ENCODE measurements at regions not wholly inside any gene's neighbourhood (a gene's known extent, or its start where the extent isn't known, plus 50 kb on each side); places are given as distances from the start of the nearest gene placed in this dataset.

GRCh38 chr18:24561369-24561965 is 101.0 kb downstream of the HRH4 start:
- DNase-seq (ENCODE audit: low read depth) = no peak

GRCh38 chr18:24567199-24567598 is 106.8 kb downstream of the HRH4 start:
- DNase-seq (ENCODE audit: low read depth) = peak; percentile 94

GRCh38 chr18:24570716-24571115 is 110.3 kb downstream of the HRH4 start:
- no peak for DNase-seq (ENCODE audit: low read depth)

- DNase-seq (ENCODE audit: low read depth) = no peak
Measured at GRCh38 chr18:24582771-24583170, 122.3 kb downstream of the HRH4 start.

- DNase-seq (ENCODE audit: low read depth) = no peak
Measured at GRCh38 chr18:24584205-24584604, 123.8 kb downstream of the HRH4 start.

- DNase-seq (ENCODE audit: low read depth) = no peak
Measured at GRCh38 chr18:24584813-24585212, 124.4 kb downstream of the HRH4 start.

- DNase-seq (ENCODE audit: low read depth) = no peak
Measured at GRCh38 chr18:24585996-24586566, 125.6 kb downstream of the HRH4 start.

- DNase-seq (ENCODE audit: low read depth) = peak; percentile 11
Measured at GRCh38 chr18:24586662-24587360, 126.4 kb downstream of the HRH4 start.

- no peak for DNase-seq (ENCODE audit: low read depth)
Measured at GRCh38 chr18:24588440-24588839, 128.0 kb downstream of the HRH4 start.

- no peak for DNase-seq (ENCODE audit: low read depth)
Measured at GRCh38 chr18:24590946-24591345, 130.5 kb downstream of the HRH4 start.

- no peak for DNase-seq (ENCODE audit: low read depth)
Measured at GRCh38 chr18:24593401-24593800, 133.0 kb downstream of the HRH4 start.

GRCh38 chr18:24593886-24594285 is 133.4 kb downstream of the HRH4 start:
- DNase-seq (ENCODE audit: low read depth) = no peak

GRCh38 chr18:24595561-24596031 is 135.2 kb downstream of the HRH4 start:
- DNase-seq (ENCODE audit: low read depth) = no peak

- DNase-seq (ENCODE audit: low read depth) = peak; percentile 48
Measured at GRCh38 chr18:24600076-24600654, 139.7 kb downstream of the HRH4 start.

GRCh38 chr18:24601585-24601984 is 141.1 kb downstream of the HRH4 start:
- no peak for DNase-seq (ENCODE audit: low read depth)

- no peak for DNase-seq (ENCODE audit: low read depth)
Measured at GRCh38 chr18:24602201-24602600, 141.8 kb downstream of the HRH4 start.

GRCh38 chr18:24603151-24603550 is 142.7 kb downstream of the HRH4 start:
- DNase-seq (ENCODE audit: low read depth) = no peak

GRCh38 chr18:24605444-24605843 is 145.0 kb downstream of the HRH4 start:
- DNase-seq (ENCODE audit: low read depth) = no peak

- no peak for DNase-seq (ENCODE audit: low read depth)
Measured at GRCh38 chr18:24609254-24609653, 148.8 kb downstream of the HRH4 start.

- DNase-seq (ENCODE audit: low read depth) = no peak
Measured at GRCh38 chr18:24611075-24611474, 150.6 kb downstream of the HRH4 start.

GRCh38 chr18:24613896-24614640 is 153.6 kb downstream of the HRH4 start:
- DNase-seq (ENCODE audit: low read depth) = no peak

- DNase-seq (ENCODE audit: low read depth) = no peak
Measured at GRCh38 chr18:24616653-24617052, 156.2 kb downstream of the HRH4 start.

All from RPMI7951 (cell line).